SK-N-SH (cell line): ENCODE measurements at regions not wholly inside any gene's neighbourhood (a gene's known extent, or its start where the extent isn't known, plus 50 kb on each side); places are given as distances from the start of the nearest gene placed in this dataset.

ENCODE experiments used
- CTCF ChIA-PET: fragments of 300-600, 350-600 bp; formaldehyde crosslinking; extraction: SDS; loops from one replicate; lab custom pipeline; 2021; lab: Yijun Ruan, JAX
- POLR2A ChIA-PET: fragments of 350-600 bp; sonication (Branson Sonifier 250); formaldehyde crosslinking; extraction: SDS; loops from one replicate; lab custom pipeline; 2020; ENCODE audit warnings: antibody characterized with exemption, inconsistent platforms; lab: Yijun Ruan, JAX
- DNase-seq: peaks from one replicate; pipeline ENCODE4 v3.0.0; 2012
- H2AFZ ChIP-seq: fragments of 200-600 bp; sonication (generic); 2 replicates; pipeline ENCODE4 v1.8.1; 2016; ENCODE audit warnings: antibody characterized with exemption, mild to moderate bottlenecking, low read depth
- H3F3A ChIP-seq: fragments of 200-600 bp; sonication (generic); replicated peaks from 2 replicates; pipeline ENCODE3; 2016; ENCODE audit warnings: antibody characterized with exemption, mild to moderate bottlenecking; ENCODE audit not compliant: insufficient read depth
- H3K27ac ChIP-seq, 2 experiments: fragments of 200-500 bp in 1 of 2; fragments of 200-600 bp in 1 of 2; sonication (Bioruptor generic) in 1 of 2; sonication (generic), shearing (Covaris generic) in 1 of 2; 2 replicates each; pipeline versions ENCODE4 v1.5.1 to v1.6.1; 2014 to 2016; ENCODE audit warnings: low read depth in 2 of 2, inconsistent platforms in 1 of 2, low read length in 1 of 2, mild to moderate bottlenecking in 1 of 2, mixed read lengths in 1 of 2
- H3K27me3 ChIP-seq: fragments of 200-600 bp; sonication (generic), shearing (Covaris generic); 2 replicates; pipeline ENCODE4 v1.6.1; 2016; ENCODE audit warnings: mixed run types; ENCODE audit not compliant: insufficient read depth
- H3K36me3 ChIP-seq, 2 experiments: fragments of 200-500 bp in 1 of 2; fragments of 200-600 bp in 1 of 2; sonication (Bioruptor generic) in 1 of 2; sonication (generic) in 1 of 2; replicated peaks in 1 of 2; 2 replicates each; pipeline versions ENCODE3 to v1.5.1; 2014 to 2016; ENCODE audit warnings: low read length in 1 of 2, mild to moderate bottlenecking in 1 of 2; ENCODE audit not compliant: insufficient read depth in 2 of 2, control insufficient read depth in 1 of 2
- H3K4me1 ChIP-seq, 2 experiments: fragments of 200-500 bp in 1 of 2; fragments of 200-600 bp in 1 of 2; sonication (Bioruptor generic) in 1 of 2; sonication (generic), shearing (Covaris generic) in 1 of 2; 2 replicates each; pipeline versions ENCODE4 v1.5.1 to v1.6.1; 2014 to 2016; ENCODE audit warnings: low read depth in 1 of 2, low read length in 1 of 2, mixed run types in 1 of 2; ENCODE audit not compliant: insufficient read depth in 2 of 2, control insufficient read depth in 1 of 2
- H3K4me2 ChIP-seq: fragments of 200-600 bp; sonication (generic), shearing (Covaris generic); 2 replicates; pipeline ENCODE4 v1.6.1; 2017; ENCODE audit warnings: mixed run types
- H3K4me3 ChIP-seq, 2 experiments: fragments of 200-500 bp in 1 of 2; fragments of 200-600 bp in 1 of 2; sonication (Bioruptor generic) in 1 of 2; sonication (generic), shearing (Covaris generic) in 1 of 2; 2 replicates each; pipeline versions ENCODE4 v1.5.1 to v1.8.1; 2014 to 2016; ENCODE audit warnings: low read depth in 2 of 2, inconsistent platforms in 1 of 2, low read length in 1 of 2, mild to moderate bottlenecking in 1 of 2, mixed read lengths in 1 of 2, moderate library complexity in 1 of 2
- H3K79me2 ChIP-seq: fragments of 200-600 bp; sonication (generic); 2 replicates; pipeline ENCODE4 v1.8.1; 2017; ENCODE audit warnings: mild to moderate bottlenecking; ENCODE audit not compliant: insufficient read depth
- H3K9ac ChIP-seq: fragments of 200-600 bp; sonication (generic); 2 replicates; pipeline ENCODE4 v1.6.1; 2017; ENCODE audit warnings: mixed run types
- H3K9me2 ChIP-seq: fragments of 200-600 bp; sonication (generic); 2 replicates; pipeline ENCODE4 v1.6.1; 2017; ENCODE audit warnings: mixed run types
- H3K9me3 ChIP-seq: fragments of 200-600 bp; sonication (generic); 2 replicates; pipeline ENCODE4 v1.6.1; 2017; ENCODE audit warnings: mixed run types, mild to moderate bottlenecking, moderate library complexity
- H4K20me1 ChIP-seq: fragments of 200-600 bp; sonication (generic); 2 replicates; pipeline ENCODE4 v1.6.1; 2017; ENCODE audit warnings: mild to moderate bottlenecking, mixed run types; ENCODE audit not compliant: insufficient read depth
- ELF1 ChIP-seq: IDR thresholded peaks from 2 replicates; pipeline ENCODE4 v1.4.0; 2012
- EZH2phosphoT487 ChIP-seq: fragments of 200-600 bp; sonication (generic); IDR thresholded peaks from 2 replicates; pipeline ENCODE4 v1.6.1; 2017; ENCODE audit warnings: low read depth, mixed run types, mild to moderate bottlenecking, antibody characterized with exemption, moderate library complexity, borderline replicate concordance
- FOSL2 ChIP-seq: IDR thresholded peaks from 2 replicates; pipeline ENCODE4 v1.4.0; 2012; ENCODE audit warnings: low read depth, mild to moderate bottlenecking, moderate library complexity, borderline replicate concordance
- FOXJ3 ChIP-seq: sonication (generic); formaldehyde crosslinking; IDR thresholded peaks from 2 replicates; pipeline ENCODE4 v1.5.1; 2020; ENCODE audit warnings: mild to moderate bottlenecking, missing genetic modification reagents
- GABPA ChIP-seq: IDR thresholded peaks from 2 replicates; pipeline ENCODE4 v1.4.0; 2012; ENCODE audit warnings: low read depth, mild to moderate bottlenecking
- GATA2 ChIP-seq: sonication (generic); formaldehyde crosslinking; IDR thresholded peaks from 2 replicates; pipeline ENCODE4 v1.5.0; 2020; ENCODE audit warnings: mild to moderate bottlenecking, missing genetic modification reagents
- IRF3 ChIP-seq: fragments of 150-350 bp; IDR thresholded peaks from 2 replicates; pipeline ENCODE4 v1.6.1; 2016; ENCODE audit warnings: mild to moderate bottlenecking, low read depth, low read length
- NRF1 ChIP-seq: IDR thresholded peaks from 2 replicates; pipeline ENCODE4 v1.6.1; 2012; ENCODE audit warnings: low read depth, mild to moderate bottlenecking, low read length
- PBX3 ChIP-seq: IDR thresholded peaks from 2 replicates; pipeline ENCODE4; 2012
- POLR2AphosphoS5 ChIP-seq: IDR thresholded peaks from 2 replicates; pipeline ENCODE4 v1.6.1; 2012; ENCODE audit warnings: low read depth, low read length
- RAD21 ChIP-seq: IDR thresholded peaks from 2 replicates; pipeline ENCODE4 v1.6.1; 2012; ENCODE audit warnings: mild to moderate bottlenecking, low read length
- RCOR1 ChIP-seq: fragments of 150-350 bp; IDR thresholded peaks from 2 replicates; pipeline ENCODE4 v1.6.1; 2017; ENCODE audit warnings: antibody characterized with exemption, low read length
- RFX5 ChIP-seq: IDR thresholded peaks from 2 replicates; pipeline ENCODE4 v1.6.1; 2012; ENCODE audit warnings: mild to moderate bottlenecking, improper control_type of control experiment, low read length
- RXRA ChIP-seq: IDR thresholded peaks from 2 replicates; pipeline ENCODE4 v1.4.0; 2012; ENCODE audit warnings: low read depth, mild to moderate bottlenecking, borderline replicate concordance
- SIN3A ChIP-seq: IDR thresholded peaks from 2 replicates; pipeline ENCODE4 v1.6.1; 2012; ENCODE audit warnings: low read depth, mild to moderate bottlenecking, low read length, moderate library complexity, borderline replicate concordance
- TAF1 ChIP-seq: IDR thresholded peaks from 2 replicates; pipeline ENCODE4 v1.6.1; 2012; ENCODE audit warnings: low read depth, mild to moderate bottlenecking, low read length, moderate library complexity, borderline replicate concordance
- TCF12 ChIP-seq: IDR thresholded peaks from 2 replicates; pipeline ENCODE4 v1.4.0; 2012
- USF2 ChIP-seq: fragments of 150-350 bp; IDR thresholded peaks from 2 replicates; pipeline ENCODE4 v1.6.1; 2017; ENCODE audit warnings: antibody characterized with exemption, low read length, low read depth, borderline replicate concordance
- YY1 ChIP-seq: IDR thresholded peaks from 2 replicates; pipeline ENCODE4 v1.4.0; 2012; ENCODE audit warnings: low read depth, mild to moderate bottlenecking
- ZBTB33 ChIP-seq: IDR thresholded peaks from 2 replicates; pipeline ENCODE4 v1.4.0; 2012; ENCODE audit warnings: low read depth, borderline replicate concordance
- WGBS: methylation state at CpG from one replicate; pipeline ENCODE4 v1.1.6; 2017; ENCODE audit warnings: low lambda C conversion rate; 5-methylcytosine and 5-hydroxymethylcytosine counted together

- CTCF ChIA-PET, result no interaction called here
- H3F3A ChIP-seq, result no peaks in the 10 kb centered on the region
- H3K9me2 ChIP-seq, result no peaks in the 10 kb centered on the region
- no peak overlapping the region for H3K4me2 ChIP-seq
- no peaks in the 10 kb centered on the region for H3K36me3 ChIP-seq
- H3K4me1 ChIP-seq, result no peaks in the 10 kb centered on the region
- no peaks in the 10 kb centered on the region for H3K79me2 ChIP-seq
- DNase-seq, result no peak
- H2AFZ ChIP-seq, result no peak overlapping the region
- no peak overlapping the region for H3K4me3 ChIP-seq
- H3K27me3 ChIP-seq, result no peaks in the 10 kb centered on the region
- no peak for TF ChIP-seq GABPA
- no peak for TF ChIP-seq POLR2AphosphoS5
- TF ChIP-seq NRF1, result no peak
- no peaks in the 10 kb centered on the region for H4K20me1 ChIP-seq
- H3K9me3 ChIP-seq, result no peaks in the 10 kb centered on the region
- POLR2A ChIA-PET, result no interaction called here
- H3K9ac ChIP-seq, result no peak overlapping the region
- no peak overlapping the region for H3K27ac ChIP-seq
Measured at GRCh38 chr4:41325901-41326300, 69.2 kb downstream of the UCHL1 start.

GRCh38 chr4:41326776-41327175, 70.0 kb downstream of the UCHL1 start:
- CTCF ChIA-PET, result no interaction called here
- H4K20me1 ChIP-seq, result no peaks in the 10 kb centered on the region
- no peaks in the 10 kb centered on the region for H3K27me3 ChIP-seq
- 94% methylated on average over 1 of the region's 1 CpG for WGBS
- H3K27ac ChIP-seq, result no peak overlapping the region
- no peaks in the 10 kb centered on the region for H3K79me2 ChIP-seq
- no peaks in the 10 kb centered on the region for H3K9me2 ChIP-seq
- H3K9me3 ChIP-seq, result no peaks in the 10 kb centered on the region
- H3K4me2 ChIP-seq, result no peak overlapping the region
- no peaks in the 10 kb centered on the region for H3K4me1 ChIP-seq
- DNase-seq, result no peak
- H3K4me3 ChIP-seq, result no peak overlapping the region
- no peak overlapping the region for H3K9ac ChIP-seq
- H3K36me3 ChIP-seq, result no peaks in the 10 kb centered on the region
- no peaks in the 10 kb centered on the region for H3F3A ChIP-seq
- POLR2A ChIA-PET, result no interaction called here
- TF ChIP-seq ELF1, result no peak
- no peak for TF ChIP-seq IRF3
- H2AFZ ChIP-seq, result no peak overlapping the region

- H3K9me3 ChIP-seq, result no peaks in the 10 kb centered on the region
- no peak overlapping the region for H3K9ac ChIP-seq
- no peak overlapping the region for H2AFZ ChIP-seq
- no peak overlapping the region for H3K27ac ChIP-seq
- ChIA-PET POLR2A (no interaction called here), CTCF (no interaction called here)
- H4K20me1 ChIP-seq, result no peaks in the 10 kb centered on the region
- no peaks in the 10 kb centered on the region for H3K79me2 ChIP-seq
- DNase-seq, result no peak
- 46% methylated on average over 6 of the region's 6 CpGs for WGBS
- no peak overlapping the region for H3K4me3 ChIP-seq
- no peaks in the 10 kb centered on the region for H3K4me1 ChIP-seq
- no peak overlapping the region for H3K4me2 ChIP-seq
- no peaks in the 10 kb centered on the region for H3F3A ChIP-seq
- no peaks in the 10 kb centered on the region for H3K36me3 ChIP-seq
- no peaks in the 10 kb centered on the region for H3K27me3 ChIP-seq
- H3K9me2 ChIP-seq, result no peaks in the 10 kb centered on the region
- no peak for TF ChIP-seq SIN3A
- TF ChIP-seq TCF12, result no peak
- no peak for TF ChIP-seq RCOR1
- no peak for TF ChIP-seq USF2
- TF ChIP-seq POLR2AphosphoS5, result no peak
- no peak for TF ChIP-seq FOSL2
- TF ChIP-seq FOXJ3, result no peak
- TF ChIP-seq RFX5, result no peak
- no peak for TF ChIP-seq EZH2phosphoT487
- TF ChIP-seq RXRA, result no peak
- no peak for TF ChIP-seq PBX3
- TF ChIP-seq YY1, result no peak
- TF ChIP-seq GATA2 (CRISPR knock-in tag), result no peak
- TF ChIP-seq ZBTB33, result no peak
- no peak for TF ChIP-seq RAD21
- TF ChIP-seq TAF1, result no peak
- no peak for TF ChIP-seq ELF1
Measured at GRCh38 chr4:41327770-41328169, 71.0 kb downstream of the UCHL1 start.
